AG10803 (cell line): ENCODE measurements at regions not wholly inside any gene's neighbourhood (a gene's known extent, or its start where the extent isn't known, plus 50 kb on each side); places are given as distances from the start of the nearest gene placed in this dataset.

Experiments used
- DNase-seq: peaks from one replicate; pipeline ENCODE4 v3.0.0; 2010; ENCODE audit warnings: low read depth
- H3K4me3 ChIP-seq: 2 replicates; pipeline ENCODE4 v1.5.1; 2011; ENCODE audit warnings: mild to moderate bottlenecking, low read length, control low read depth
- CTCF ChIP-seq: conservative IDR thresholded peaks from 2 replicates; pipeline ENCODE4 v1.5.1; 2011; ENCODE audit warnings: mild to moderate bottlenecking, low read length, control low read depth, inconsistent platforms

- H3K4me3 ChIP-seq, result no peak overlapping the region
- DNase-seq, result no peak
- TF ChIP-seq CTCF, result no peak
These were observed 1236.9 kb downstream of the DNAJB9 start for GRCh38 chr7:109806548-109806947.

- no peak for DNase-seq
- TF ChIP-seq CTCF, result no peak
- H3K4me3 ChIP-seq, result no peak overlapping the region
These were observed 1251.5 kb downstream of the DNAJB9 start for GRCh38 chr7:109821156-109821555.

- no peak for TF ChIP-seq CTCF
- H3K4me3 ChIP-seq, result no peak overlapping the region
- no peak for DNase-seq
These were observed 1256.1 kb upstream of the LRRN3 start for GRCh38 chr7:109834851-109835250.

- no peak overlapping the region for H3K4me3 ChIP-seq
- no peak for DNase-seq
- TF ChIP-seq CTCF, result no peak
These were observed 1255.3 kb upstream of the LRRN3 start for GRCh38 chr7:109835577-109835976.

- no peak overlapping the region for H3K4me3 ChIP-seq
- TF ChIP-seq CTCF, result no peak
- DNase-seq, result no peak
These were observed 1254.9 kb upstream of the LRRN3 start for GRCh38 chr7:109836016-109836415.

- no peak for TF ChIP-seq CTCF
- H3K4me3 ChIP-seq, result no peak overlapping the region
- DNase-seq, result no peak
These were observed 1248.5 kb upstream of the LRRN3 start for GRCh38 chr7:109842386-109842785.

GRCh38 chr7:109844362-109844761, 1246.6 kb upstream of the LRRN3 start:
- no peak for DNase-seq
- TF ChIP-seq CTCF, result no peak; the same call in 1 of the 2 replicates
- no peak overlapping the region for H3K4me3 ChIP-seq
